ENCODE measurements at regions not wholly inside any gene's neighbourhood (a gene's known extent, or its start where the extent isn't known, plus 50 kb on each side); places are given as distances from the start of the nearest gene placed in this dataset.

DNA sequence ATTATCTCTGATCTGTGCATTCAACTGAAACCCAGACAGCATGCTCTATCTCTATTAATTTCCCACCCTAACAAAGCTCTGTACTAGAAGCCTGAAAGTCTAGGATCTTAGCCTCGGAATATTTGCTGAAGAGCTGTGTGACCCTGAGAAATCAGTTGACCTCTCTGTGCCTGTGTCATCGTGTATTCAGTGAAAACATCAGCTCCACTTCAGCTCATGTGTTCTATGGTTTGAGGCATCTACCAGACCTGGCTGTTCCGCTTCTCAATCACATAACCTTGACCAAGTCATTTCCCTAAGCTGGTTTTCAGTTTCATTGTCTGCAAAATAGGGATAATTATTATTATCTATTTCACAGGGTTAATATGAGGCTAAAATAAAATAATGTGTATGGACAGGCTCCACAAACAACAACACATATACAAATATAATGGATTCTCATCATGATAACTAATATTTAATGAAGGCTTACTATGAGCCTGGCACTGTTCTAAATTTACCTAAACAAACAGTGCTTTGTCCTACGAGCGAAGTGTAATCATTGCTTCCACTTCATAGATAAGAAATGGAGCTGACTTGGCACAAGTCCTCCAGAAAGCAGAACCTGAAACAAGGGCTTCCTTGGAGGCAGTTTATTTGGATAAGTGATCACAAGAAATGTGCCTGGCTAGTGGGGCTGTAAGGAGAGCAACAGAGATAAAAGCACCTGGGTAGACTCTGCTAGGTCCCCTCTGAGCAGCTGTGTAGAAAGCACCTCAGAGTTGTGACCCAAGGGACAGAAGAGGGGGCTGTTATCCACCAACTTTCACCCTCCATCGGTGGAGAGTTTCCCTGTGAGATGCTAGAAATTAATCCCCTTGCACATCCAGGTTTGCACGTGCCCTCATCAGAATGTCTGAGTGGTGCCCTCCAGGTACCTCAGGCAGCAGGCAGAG, 356.9 kb downstream of the RAB28 start:
- Mint-ChIP-seq H3K36me3 (ENCODE audit: low read depth) (no peaks in the 10 kb centered on the region), H3K4me1 (no peaks in the 10 kb centered on the region), H3K9me3 (peaks cover 3% of the 10 kb centered on the region; the same call in 1 of the 3 replicates), H3K4me3 (no peak overlapping the region), H3K27ac (no peak overlapping the region), H3K27me3 (ENCODE audit: insufficient read depth, low read depth, poor library complexity) (no peaks in the 10 kb centered on the region)
- Histone ChIP-seq H3K4me1 (ENCODE audit: insufficient read depth) (no peaks in the 10 kb centered on the region), H3K79me2 (replicated peaks; ENCODE audit: insufficient read depth) (no peaks in the 10 kb centered on the region), H3K9me2 (ENCODE audit: insufficient read depth) (no peaks in the 10 kb centered on the region), H3K27ac (ENCODE audit: low read depth) (no peak overlapping the region), H2AFZ (no peak overlapping the region), H3K36me3 (ENCODE audit: insufficient read depth) (no peaks in the 10 kb centered on the region), H4K20me1 (replicated peaks; ENCODE audit: insufficient read depth) (no peaks in the 10 kb centered on the region), H3K27me3 (ENCODE audit: insufficient read depth) (no peaks in the 10 kb centered on the region), H3K4me2 (no peak overlapping the region), H3F3A (replicated peaks; ENCODE audit: low read depth) (no peaks in the 10 kb centered on the region), H3K4me3 (no peak overlapping the region)
- ATAC-seq, result no peak
- no peak for DNase-seq (ENCODE audit: low spot score)
- TF ChIP-seq, protein P1, sequence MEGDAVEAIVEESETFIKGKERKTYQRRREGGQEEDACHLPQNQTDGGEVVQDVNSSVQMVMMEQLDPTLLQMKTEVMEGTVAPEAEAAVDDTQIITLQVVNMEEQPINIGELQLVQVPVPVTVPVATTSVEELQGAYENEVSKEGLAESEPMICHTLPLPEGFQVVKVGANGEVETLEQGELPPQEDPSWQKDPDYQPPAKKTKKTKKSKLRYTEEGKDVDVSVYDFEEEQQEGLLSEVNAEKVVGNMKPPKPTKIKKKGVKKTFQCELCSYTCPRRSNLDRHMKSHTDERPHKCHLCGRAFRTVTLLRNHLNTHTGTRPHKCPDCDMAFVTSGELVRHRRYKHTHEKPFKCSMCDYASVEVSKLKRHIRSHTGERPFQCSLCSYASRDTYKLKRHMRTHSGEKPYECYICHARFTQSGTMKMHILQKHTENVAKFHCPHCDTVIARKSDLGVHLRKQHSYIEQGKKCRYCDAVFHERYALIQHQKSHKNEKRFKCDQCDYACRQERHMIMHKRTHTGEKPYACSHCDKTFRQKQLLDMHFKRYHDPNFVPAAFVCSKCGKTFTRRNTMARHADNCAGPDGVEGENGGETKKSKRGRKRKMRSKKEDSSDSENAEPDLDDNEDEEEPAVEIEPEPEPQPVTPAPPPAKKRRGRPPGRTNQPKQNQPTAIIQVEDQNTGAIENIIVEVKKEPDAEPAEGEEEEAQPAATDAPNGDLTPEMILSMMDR (conservative IDR thresholded peaks at IDR 0.05; ENCODE audit: low read depth in 2 of 2), result peak in 1 of 2 experiments; percentile 36; a peak in 2 of 4 replicates
- no peak for TF ChIP-seq STAT1 (IDR thresholded peaks at IDR 0.05; ENCODE audit: unreplicated experiment)

DNA sequence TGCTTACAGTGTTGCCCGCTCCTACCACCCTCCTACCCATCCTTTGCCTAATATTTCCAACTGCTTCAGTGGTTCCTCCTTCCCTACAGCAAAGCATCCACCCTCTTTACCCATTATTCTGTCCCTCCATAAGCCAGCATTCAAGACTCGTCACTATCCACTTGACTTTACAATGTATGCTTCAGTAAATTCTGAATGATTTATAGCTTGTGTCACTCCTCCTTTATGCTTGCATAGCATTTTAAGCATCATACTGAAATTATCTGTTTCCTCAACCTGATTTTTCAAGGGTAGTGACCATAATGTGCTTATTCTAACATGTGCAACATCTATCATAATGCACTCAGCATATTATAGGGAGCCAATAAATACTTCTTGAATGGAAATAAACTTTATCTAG, 365.5 kb downstream of the RAB28 start:
- Mint-ChIP-seq H3K27me3 (ENCODE audit: insufficient read depth, low read depth, poor library complexity) (no peaks in the 10 kb centered on the region), H3K9me3 (no peaks in the 10 kb centered on the region), H3K4me3 (no peak overlapping the region), H3K27ac (no peak overlapping the region), H3K36me3 (ENCODE audit: low read depth) (no peaks in the 10 kb centered on the region), H3K4me1 (no peaks in the 10 kb centered on the region)
- no peaks in the 10 kb centered on the region for H3K4me1 ChIP-seq (ENCODE audit: insufficient read depth)
- H3K27me3 ChIP-seq (ENCODE audit: insufficient read depth), result no peaks in the 10 kb centered on the region
- ATAC-seq (no peak), DNase-seq (ENCODE audit: low spot score) (no peak)
- H3K4me3 ChIP-seq, result no peak overlapping the region
- H3F3A ChIP-seq (replicated peaks; ENCODE audit: low read depth), result no peaks in the 10 kb centered on the region
- H2AFZ ChIP-seq, result no peak overlapping the region
- no peaks in the 10 kb centered on the region for H3K9me2 ChIP-seq (ENCODE audit: insufficient read depth)
- H4K20me1 ChIP-seq (replicated peaks; ENCODE audit: insufficient read depth), result no peaks in the 10 kb centered on the region
- no peaks in the 10 kb centered on the region for H3K79me2 ChIP-seq (replicated peaks; ENCODE audit: insufficient read depth)
- no peaks in the 10 kb centered on the region for H3K36me3 ChIP-seq (ENCODE audit: insufficient read depth)
- H3K27ac ChIP-seq (ENCODE audit: low read depth), result no peak overlapping the region
- no peak overlapping the region for H3K4me2 ChIP-seq
- TF ChIP-seq, protein P2, sequence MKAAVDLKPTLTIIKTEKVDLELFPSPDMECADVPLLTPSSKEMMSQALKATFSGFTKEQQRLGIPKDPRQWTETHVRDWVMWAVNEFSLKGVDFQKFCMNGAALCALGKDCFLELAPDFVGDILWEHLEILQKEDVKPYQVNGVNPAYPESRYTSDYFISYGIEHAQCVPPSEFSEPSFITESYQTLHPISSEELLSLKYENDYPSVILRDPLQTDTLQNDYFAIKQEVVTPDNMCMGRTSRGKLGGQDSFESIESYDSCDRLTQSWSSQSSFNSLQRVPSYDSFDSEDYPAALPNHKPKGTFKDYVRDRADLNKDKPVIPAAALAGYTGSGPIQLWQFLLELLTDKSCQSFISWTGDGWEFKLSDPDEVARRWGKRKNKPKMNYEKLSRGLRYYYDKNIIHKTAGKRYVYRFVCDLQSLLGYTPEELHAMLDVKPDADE (IDR thresholded peaks at IDR 0.05), result no peak
- TF ChIP-seq, protein P1 (conservative IDR thresholded peaks at IDR 0.05; ENCODE audit: low read depth in 2 of 2), result no peak
- TF ChIP-seq STAT1 (IDR thresholded peaks at IDR 0.05; ENCODE audit: unreplicated experiment) (no peak), NANOG (IDR thresholded peaks at IDR 0.05; ENCODE audit: borderline replicate concordance) (no peak), EZH2phosphoT487 (IDR thresholded peaks at IDR 0.05; ENCODE audit: unreplicated experiment) (no peak), CREB1 (CRISPR knock-in tag; IDR thresholded peaks at IDR 0.05; ENCODE audit: low read depth) (no peak), JUNB (IDR thresholded peaks at IDR 0.05; ENCODE audit: unreplicated experiment) (no peak), ZNF114 (CRISPR knock-in tag; IDR thresholded peaks at IDR 0.05) (no peak), ZNF331 (CRISPR knock-in tag; IDR thresholded peaks at IDR 0.05; ENCODE audit: low read depth) (no peak), POLR2AphosphoS5 (IDR thresholded peaks at IDR 0.05; ENCODE audit: low read depth) (no peak), EZH2 (IDR thresholded peaks at IDR 0.05; ENCODE audit: low read depth, unreplicated experiment) (no peak)
- TF ChIP-seq, protein P3, sequence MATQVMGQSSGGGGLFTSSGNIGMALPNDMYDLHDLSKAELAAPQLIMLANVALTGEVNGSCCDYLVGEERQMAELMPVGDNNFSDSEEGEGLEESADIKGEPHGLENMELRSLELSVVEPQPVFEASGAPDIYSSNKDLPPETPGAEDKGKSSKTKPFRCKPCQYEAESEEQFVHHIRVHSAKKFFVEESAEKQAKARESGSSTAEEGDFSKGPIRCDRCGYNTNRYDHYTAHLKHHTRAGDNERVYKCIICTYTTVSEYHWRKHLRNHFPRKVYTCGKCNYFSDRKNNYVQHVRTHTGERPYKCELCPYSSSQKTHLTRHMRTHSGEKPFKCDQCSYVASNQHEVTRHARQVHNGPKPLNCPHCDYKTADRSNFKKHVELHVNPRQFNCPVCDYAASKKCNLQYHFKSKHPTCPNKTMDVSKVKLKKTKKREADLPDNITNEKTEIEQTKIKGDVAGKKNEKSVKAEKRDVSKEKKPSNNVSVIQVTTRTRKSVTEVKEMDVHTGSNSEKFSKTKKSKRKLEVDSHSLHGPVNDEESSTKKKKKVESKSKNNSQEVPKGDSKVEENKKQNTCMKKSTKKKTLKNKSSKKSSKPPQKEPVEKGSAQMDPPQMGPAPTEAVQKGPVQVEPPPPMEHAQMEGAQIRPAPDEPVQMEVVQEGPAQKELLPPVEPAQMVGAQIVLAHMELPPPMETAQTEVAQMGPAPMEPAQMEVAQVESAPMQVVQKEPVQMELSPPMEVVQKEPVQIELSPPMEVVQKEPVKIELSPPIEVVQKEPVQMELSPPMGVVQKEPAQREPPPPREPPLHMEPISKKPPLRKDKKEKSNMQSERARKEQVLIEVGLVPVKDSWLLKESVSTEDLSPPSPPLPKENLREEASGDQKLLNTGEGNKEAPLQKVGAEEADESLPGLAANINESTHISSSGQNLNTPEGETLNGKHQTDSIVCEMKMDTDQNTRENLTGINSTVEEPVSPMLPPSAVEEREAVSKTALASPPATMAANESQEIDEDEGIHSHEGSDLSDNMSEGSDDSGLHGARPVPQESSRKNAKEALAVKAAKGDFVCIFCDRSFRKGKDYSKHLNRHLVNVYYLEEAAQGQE (IDR thresholded peaks at IDR 0.05; ENCODE audit: unreplicated experiment), result no peak
